Loucy (cell line): ENCODE measurements at regions not wholly inside any gene's neighbourhood (a gene's known extent, or its start where the extent isn't known, plus 50 kb on each side); places are given as distances from the start of the nearest gene placed in this dataset.

ENCODE experiments used
- CTCF ChIP-seq: fragments of 200-600 bp; sonication (generic); conservative IDR thresholded peaks from 2 replicates; pipeline ENCODE4 v1.5.1; 2014; ENCODE audit warnings: mild to moderate bottlenecking, antibody characterized with exemption, low read length
- EZH2phosphoT487 ChIP-seq: fragments of 200-600 bp; IDR thresholded peaks from 2 replicates; pipeline ENCODE4 v1.6.1; 2018; ENCODE audit warnings: antibody characterized with exemption, mild to moderate bottlenecking, moderate library complexity, borderline replicate concordance

GRCh38 chr18:67108894-67109293, 407.6 kb downstream of the DSEL start:
- TF ChIP-seq CTCF: no peak
- no peak for TF ChIP-seq EZH2phosphoT487
